ENCODE measurements at regions not wholly inside any gene's neighbourhood (a gene's known extent, or its start where the extent isn't known, plus 50 kb on each side); places are given as distances from the start of the nearest gene placed in this dataset. TPM values are rescaled to one million over a fixed set of nuclear protein-coding genes. Genes with fewer than 3 reads are reported as not detected.

GRCh38 chr5:156272139-156272538 is 54.8 kb upstream of the SGCD start:
- Histone ChIP-seq H3K4me3 (replicated peaks in 1 of 3) (no peak overlapping the region), H3K27ac (no peak overlapping the region), H3K9me3 (no peaks in the 10 kb centered on the region), H3K4me1 (no peaks in the 10 kb centered on the region), H3K27me3 (no peaks in the 10 kb centered on the region), H3K36me3 (no peaks in the 10 kb centered on the region)
- 96 to 98% methylated on average over 3 of the region's 3 CpGs for WGBS, 2 donors
- intact Hi-C loops (cut with DNase I) = no loop called here
- no peak for DNase-seq
- TF ChIP-seq, protein P1, sequence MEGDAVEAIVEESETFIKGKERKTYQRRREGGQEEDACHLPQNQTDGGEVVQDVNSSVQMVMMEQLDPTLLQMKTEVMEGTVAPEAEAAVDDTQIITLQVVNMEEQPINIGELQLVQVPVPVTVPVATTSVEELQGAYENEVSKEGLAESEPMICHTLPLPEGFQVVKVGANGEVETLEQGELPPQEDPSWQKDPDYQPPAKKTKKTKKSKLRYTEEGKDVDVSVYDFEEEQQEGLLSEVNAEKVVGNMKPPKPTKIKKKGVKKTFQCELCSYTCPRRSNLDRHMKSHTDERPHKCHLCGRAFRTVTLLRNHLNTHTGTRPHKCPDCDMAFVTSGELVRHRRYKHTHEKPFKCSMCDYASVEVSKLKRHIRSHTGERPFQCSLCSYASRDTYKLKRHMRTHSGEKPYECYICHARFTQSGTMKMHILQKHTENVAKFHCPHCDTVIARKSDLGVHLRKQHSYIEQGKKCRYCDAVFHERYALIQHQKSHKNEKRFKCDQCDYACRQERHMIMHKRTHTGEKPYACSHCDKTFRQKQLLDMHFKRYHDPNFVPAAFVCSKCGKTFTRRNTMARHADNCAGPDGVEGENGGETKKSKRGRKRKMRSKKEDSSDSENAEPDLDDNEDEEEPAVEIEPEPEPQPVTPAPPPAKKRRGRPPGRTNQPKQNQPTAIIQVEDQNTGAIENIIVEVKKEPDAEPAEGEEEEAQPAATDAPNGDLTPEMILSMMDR (IDR thresholded peaks at IDR 0.05) = no peak
- TF ChIP-seq POLR2A (IDR thresholded peaks at IDR 0.05) = no peak

GRCh38 chr5:156273325-156273724 is 53.6 kb upstream of the SGCD start:
- WGBS, 2 donors = 62 to 74% methylated on average over 3 of the region's 3 CpGs
- Histone ChIP-seq H3K9me3 (no peaks in the 10 kb centered on the region), H3K36me3 (no peaks in the 10 kb centered on the region), H3K27me3 (no peaks in the 10 kb centered on the region), H3K27ac (no peak overlapping the region), H3K4me3 (replicated peaks in 1 of 3) (no peak overlapping the region), H3K4me1 (no peaks in the 10 kb centered on the region)
- intact Hi-C loops (cut with DNase I) = no loop called here
- no peak for DNase-seq
- TF ChIP-seq, protein P1 (IDR thresholded peaks at IDR 0.05) = no peak
- no peak for TF ChIP-seq POLR2A (IDR thresholded peaks at IDR 0.05)

DNA sequence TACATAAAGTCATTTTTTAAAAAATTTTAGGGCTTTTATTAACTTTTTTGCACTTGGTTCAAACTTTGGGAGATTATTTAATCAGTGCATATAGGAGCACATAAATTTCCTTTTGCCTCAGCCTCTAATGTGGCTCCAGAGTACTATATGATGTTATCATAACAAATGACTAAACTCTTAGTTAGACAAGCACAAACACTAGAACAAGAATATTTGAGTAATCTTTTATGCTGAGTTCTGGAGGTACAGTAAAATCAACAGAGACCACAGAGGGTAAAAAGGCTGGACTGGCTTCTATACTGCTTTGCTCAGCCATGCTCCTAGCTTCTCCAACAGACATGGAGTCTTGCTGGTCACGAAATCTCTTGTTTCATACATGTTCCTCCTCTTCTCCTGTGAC is 52.5 kb upstream of the SGCD start:
- no peaks in the 10 kb centered on the region for H3K36me3 ChIP-seq
- H3K27me3 ChIP-seq = no peaks in the 10 kb centered on the region
- no peak for TF ChIP-seq POLR2A (IDR thresholded peaks at IDR 0.05)
- TF ChIP-seq, protein P1 (IDR thresholded peaks at IDR 0.05) = no peak
- WGBS, 2 donors = 95% methylated on average over 1 of the region's 1 CpG
- no peak for DNase-seq
- no peaks in the 10 kb centered on the region for H3K9me3 ChIP-seq
- no peak overlapping the region for H3K27ac ChIP-seq
- H3K4me3 ChIP-seq (replicated peaks in 1 of 3) = no peak overlapping the region
- intact Hi-C loops (cut with DNase I) = no loop called here
- H3K4me1 ChIP-seq = no peaks in the 10 kb centered on the region

Small RNA genes lying in the stretch of these regions (small RNA-seq; reads per million reads assigned to genes)
- not detected for gene RNA5SP199
